BJ (cell line): ENCODE measurements at regions not wholly inside any gene's neighbourhood (a gene's known extent, or its start where the extent isn't known, plus 50 kb on each side); places are given as distances from the start of the nearest gene placed in this dataset.
"Not testable (repeated sequence)": the region's sequence is repeated elsewhere in the genome, so short reads cannot be mapped to it uniquely, and the experiment has no call there.

Source experiments
- CTCF ChIA-PET: fragments of 350-600 bp; formaldehyde crosslinking; extraction: SDS; loops from one replicate; lab custom pipeline; 2021; ENCODE audit warnings: antibody characterized with exemption, inconsistent platforms; lab: Yijun Ruan, JAX
- POLR2A ChIA-PET: fragments of 300-600 bp; sonication (Branson Sonifier 250); formaldehyde crosslinking; extraction: SDS; loops from one replicate; lab custom pipeline; 2021; ENCODE audit warnings: antibody characterized with exemption; lab: Charles Lee
- DNase-seq: peaks from one replicate; pipeline ENCODE4 v3.0.0-alpha.2; 2011; ENCODE audit warnings: low read depth
- H3K27me3 ChIP-seq: 2 replicates; pipeline ENCODE4 v1.6.0; 2011; ENCODE audit warnings: low read length; ENCODE audit not compliant: control insufficient read depth, insufficient read depth
- H3K36me3 ChIP-seq: 2 replicates; pipeline ENCODE4 v1.5.1; 2011; ENCODE audit warnings: low read length; ENCODE audit not compliant: control insufficient read depth, insufficient read depth
- H3K4me3 ChIP-seq: 2 replicates; pipeline ENCODE4 v1.5.1; 2011; ENCODE audit warnings: low read depth, mild to moderate bottlenecking, control low read depth, low read length
- CTCF ChIP-seq: IDR thresholded peaks from 2 replicates; pipeline ENCODE4 v1.5.1; 2011; ENCODE audit warnings: low read depth, mild to moderate bottlenecking, control low read depth, inconsistent platforms, low read length, moderate library complexity; ENCODE audit not compliant: insufficient read depth

GRCh38 chr12:3381059-3382047 is 109.7 kb upstream of the PRMT8 start:
- TF ChIP-seq CTCF = no peak
- DNase-seq = no peak
- Histone ChIP-seq H3K36me3 (no peaks in the 10 kb centered on the region), H3K27me3 (peaks cover 2% of the 10 kb centered on the region; the same call in 1 of the 2 replicates), H3K4me3 (no peak overlapping the region)
- POLR2A ChIA-PET = no interaction called here
- CTCF ChIA-PET = no interaction called here

GRCh38 chr12:3389986-3390385 is 101.0 kb upstream of the PRMT8 start:
- no peak for DNase-seq
- ChIA-PET CTCF (no interaction called here), POLR2A (no interaction called here)
- no peaks in the 10 kb centered on the region for H3K36me3 ChIP-seq
- H3K4me3 ChIP-seq = no peak overlapping the region
- TF ChIP-seq CTCF = no peak
- H3K27me3 ChIP-seq = no peaks in the 10 kb centered on the region

GRCh38 chr12:3397596-3397995 is 93.4 kb upstream of the PRMT8 start:
- H3K4me3 ChIP-seq, POLR2A ChIA-PET, H3K27me3 ChIP-seq, H3K36me3 ChIP-seq, CTCF ChIA-PET, DNase-seq: not testable (repeated sequence)

GRCh38 chr12:3398196-3398789 is 92.7 kb upstream of the PRMT8 start:
- POLR2A ChIA-PET = no interaction called here
- Histone ChIP-seq H3K36me3 (no peaks in the 10 kb centered on the region), H3K27me3 (no peaks in the 10 kb centered on the region), H3K4me3 (no peak overlapping the region)
- CTCF ChIA-PET = no interaction called here
- DNase-seq = no peak
- no peak for TF ChIP-seq CTCF

GRCh38 chr12:3405821-3406220 is 85.2 kb upstream of the PRMT8 start:
- H3K4me3 ChIP-seq = no peak overlapping the region
- no peak for DNase-seq
- TF ChIP-seq CTCF = no peak
- POLR2A ChIA-PET = no interaction called here
- no peaks in the 10 kb centered on the region for H3K36me3 ChIP-seq
- CTCF ChIA-PET = no interaction called here
- no peaks in the 10 kb centered on the region for H3K27me3 ChIP-seq
